PC-9 (cell line): ENCODE measurements at regions not wholly inside any gene's neighbourhood (a gene's known extent, or its start where the extent isn't known, plus 50 kb on each side); places are given as distances from the start of the nearest gene placed in this dataset.

Experiments
- BruUV-seq: library from RNA; stranded (reverse); fragments of 400-500 nt; replicated peaks from 2 replicates; lab custom pipeline; 2021; lab: Mats Ljungman, UMichigan
- CTCF ChIA-PET: fragments of 300-600 bp; sonication (Branson Sonifier 250); formaldehyde crosslinking; loops from one replicate; lab custom pipeline; 2022; ENCODE audit warnings: antibody characterized with exemption; lab: Charles Lee
- POLR2A ChIA-PET: fragments of 300-600 bp; sonication (Branson Sonifier 250); formaldehyde crosslinking; loops from one replicate; lab custom pipeline; 2022; ENCODE audit warnings: antibody characterized with exemption; ENCODE audit not compliant: unreplicated experiment; lab: Charles Lee
- DNase-seq, 2 experiments: peaks; one replicate each; pipeline versions ENCODE4 v3.0.0 to v3.0.0-alpha.2; 2015 to 2022; ENCODE audit warnings: mixed read lengths in 1 of 2
- H2AFZ ChIP-seq: fragments of 200-600 bp; sonication (generic); 2 replicates; pipeline ENCODE4 v1.8.1; 2017; ENCODE audit warnings: antibody characterized with exemption
- H3F3A ChIP-seq: fragments of 200-600 bp; sonication (generic); 2 replicates; pipeline ENCODE4 v1.8.1; 2017; ENCODE audit warnings: antibody characterized with exemption, mild to moderate bottlenecking, low read depth; ENCODE audit not compliant: insufficient read depth
- H3K27ac ChIP-seq: fragments of 200-600 bp; sonication (generic); 2 replicates; pipeline ENCODE4 v1.6.1; 2016; ENCODE audit warnings: mixed run types
- H3K27me3 ChIP-seq: fragments of 200-600 bp; sonication (generic); 2 replicates; pipeline ENCODE4 v1.6.1; 2016; ENCODE audit warnings: low read depth, mixed run types; ENCODE audit not compliant: insufficient read depth
- H3K36me3 ChIP-seq: fragments of 200-600 bp; sonication (generic); 2 replicates; pipeline ENCODE4 v1.6.1; 2016; ENCODE audit warnings: low read depth, mixed run types
- H3K4me1 ChIP-seq: fragments of 200-600 bp; sonication (generic); replicated peaks from 2 replicates; pipeline ENCODE4 v1.6.1; 2016; ENCODE audit warnings: mixed run types; ENCODE audit not compliant: insufficient read depth
- H3K4me2 ChIP-seq: fragments of 200-600 bp; sonication (generic); 2 replicates; pipeline ENCODE4 v1.6.1; 2017; ENCODE audit warnings: mixed run types
- H3K4me3 ChIP-seq: fragments of 200-600 bp; sonication (generic); 2 replicates; pipeline ENCODE4 v1.6.1; 2016; ENCODE audit warnings: mixed run types
- H3K79me2 ChIP-seq: fragments of 200-600 bp; sonication (generic); 2 replicates; pipeline ENCODE4 v1.6.1; 2017; ENCODE audit warnings: low read depth, mixed run types
- H3K9me2 ChIP-seq: fragments of 200-600 bp; sonication (generic); 2 replicates; pipeline ENCODE4 v1.8.1; 2017; ENCODE audit warnings: mild to moderate bottlenecking; ENCODE audit not compliant: insufficient read depth
- H3K9me3 ChIP-seq: fragments of 200-600 bp; sonication (generic); 2 replicates; pipeline ENCODE4 v1.8.1; 2016; ENCODE audit warnings: low read depth; ENCODE audit not compliant: insufficient read depth
- H4K20me1 ChIP-seq: fragments of 200-600 bp; sonication (generic); 2 replicates; pipeline ENCODE4 v1.8.1; 2017; ENCODE audit not compliant: insufficient read depth
- EZH2 ChIP-seq: fragments of 200-600 bp; sonication (generic); IDR thresholded peaks from 2 replicates; pipeline ENCODE4 v1.8.0; 2017; ENCODE audit warnings: antibody characterized with exemption, low read depth
- intact Hi-C: fragments of 100-400 bp; cut with micrococcal nuclease; formaldehyde crosslinking; loops from one replicate; pipeline ENCODE4 v1.10.0; 2022; ENCODE audit not compliant: unreplicated experiment
- TF ChIP-seq, protein P1 (sequence below): fragments of 200-600 bp; sonication (generic); conservative IDR thresholded peaks from 2 replicates; pipeline ENCODE4 v1.6.1; 2017; ENCODE audit warnings: mixed run types, antibody characterized with exemption, mild to moderate bottlenecking, moderate library complexity

DNA sequence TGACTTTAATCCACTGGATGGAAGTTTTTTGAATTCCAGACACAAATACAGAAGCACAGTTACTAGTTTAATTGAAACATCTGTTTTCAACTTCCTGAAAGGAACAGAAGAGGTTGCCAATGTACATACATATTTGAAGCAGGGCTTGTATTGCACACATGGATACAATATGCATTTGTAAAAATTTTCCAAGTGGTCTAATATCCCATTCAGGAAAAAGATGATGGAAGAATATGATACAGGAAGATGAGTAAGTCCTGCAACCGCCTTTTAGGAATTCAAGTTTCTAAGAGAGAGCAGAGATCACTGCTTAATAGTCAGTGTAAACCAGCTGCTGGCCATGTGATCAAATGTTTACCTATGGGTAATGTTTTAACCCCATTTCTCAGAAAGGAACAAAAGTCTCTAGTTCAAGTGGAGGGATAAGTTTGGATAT lies 265.4 kb downstream of the TRIB2 start:
- H3K4me3 ChIP-seq = no peak overlapping the region
- BruUV-seq = no TSS peak
- H4K20me1 ChIP-seq = no peaks in the 10 kb centered on the region
- H3K9me3 ChIP-seq = no peaks in the 10 kb centered on the region
- intact Hi-C loops = no loop called here
- H2AFZ ChIP-seq = no peak overlapping the region
- no peaks in the 10 kb centered on the region for H3K9me2 ChIP-seq
- ChIA-PET CTCF (interaction anchor here (0.6 kb wide), 1 partner anchor 10 kb away, joined by 3 read pairs; no protein-coding TSS in a partner anchor), POLR2A (no interaction called here)
- H3K27ac ChIP-seq = no peak overlapping the region
- H3K27me3 ChIP-seq = no peaks in the 10 kb centered on the region
- H3K36me3 ChIP-seq = no peaks in the 10 kb centered on the region
- TF ChIP-seq, protein P1, sequence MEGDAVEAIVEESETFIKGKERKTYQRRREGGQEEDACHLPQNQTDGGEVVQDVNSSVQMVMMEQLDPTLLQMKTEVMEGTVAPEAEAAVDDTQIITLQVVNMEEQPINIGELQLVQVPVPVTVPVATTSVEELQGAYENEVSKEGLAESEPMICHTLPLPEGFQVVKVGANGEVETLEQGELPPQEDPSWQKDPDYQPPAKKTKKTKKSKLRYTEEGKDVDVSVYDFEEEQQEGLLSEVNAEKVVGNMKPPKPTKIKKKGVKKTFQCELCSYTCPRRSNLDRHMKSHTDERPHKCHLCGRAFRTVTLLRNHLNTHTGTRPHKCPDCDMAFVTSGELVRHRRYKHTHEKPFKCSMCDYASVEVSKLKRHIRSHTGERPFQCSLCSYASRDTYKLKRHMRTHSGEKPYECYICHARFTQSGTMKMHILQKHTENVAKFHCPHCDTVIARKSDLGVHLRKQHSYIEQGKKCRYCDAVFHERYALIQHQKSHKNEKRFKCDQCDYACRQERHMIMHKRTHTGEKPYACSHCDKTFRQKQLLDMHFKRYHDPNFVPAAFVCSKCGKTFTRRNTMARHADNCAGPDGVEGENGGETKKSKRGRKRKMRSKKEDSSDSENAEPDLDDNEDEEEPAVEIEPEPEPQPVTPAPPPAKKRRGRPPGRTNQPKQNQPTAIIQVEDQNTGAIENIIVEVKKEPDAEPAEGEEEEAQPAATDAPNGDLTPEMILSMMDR = no peak
- no peak for TF ChIP-seq EZH2
- H3F3A ChIP-seq = no peaks in the 10 kb centered on the region
- no peak overlapping the region for H3K4me2 ChIP-seq
- H3K79me2 ChIP-seq = no peaks in the 10 kb centered on the region
- DNase-seq = no peak
- no peaks in the 10 kb centered on the region for H3K4me1 ChIP-seq

DNA sequence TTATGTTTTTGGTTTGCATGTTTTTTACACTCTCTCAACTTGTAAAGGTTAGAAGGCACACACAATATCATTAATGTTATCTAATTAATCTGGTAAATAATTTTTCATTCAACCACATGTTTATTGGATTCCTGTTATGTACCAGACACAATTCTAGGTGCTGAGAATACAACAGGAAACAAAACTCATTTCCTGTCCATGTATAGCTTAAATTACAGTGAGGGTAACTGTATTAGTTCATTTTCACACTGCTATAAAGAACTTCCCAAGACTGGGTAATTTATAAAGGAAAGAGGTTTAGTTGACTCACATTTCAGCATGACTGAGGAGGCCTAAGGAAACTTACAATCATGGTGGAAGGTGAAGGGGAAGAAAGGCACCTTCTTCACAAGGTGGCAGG lies 270.5 kb downstream of the TRIB2 start:
- ChIA-PET CTCF (no interaction called here), POLR2A (no interaction called here)
- Histone ChIP-seq H3K27me3 (no peaks in the 10 kb centered on the region), H3K9me2 (no peaks in the 10 kb centered on the region), H3K27ac (no peak overlapping the region), H3K4me2 (no peak overlapping the region), H3K4me1 (no peaks in the 10 kb centered on the region), H4K20me1 (no peaks in the 10 kb centered on the region), H2AFZ (no peak overlapping the region), H3K79me2 (no peaks in the 10 kb centered on the region), H3F3A (no peaks in the 10 kb centered on the region), H3K9me3 (no peaks in the 10 kb centered on the region), H3K36me3 (no peaks in the 10 kb centered on the region), H3K4me3 (no peak overlapping the region)
- TF ChIP-seq, protein P1 = no peak
- no peak for TF ChIP-seq EZH2
- no TSS peak for BruUV-seq
- intact Hi-C loops = no loop called here
- DNase-seq = no peak

DNA sequence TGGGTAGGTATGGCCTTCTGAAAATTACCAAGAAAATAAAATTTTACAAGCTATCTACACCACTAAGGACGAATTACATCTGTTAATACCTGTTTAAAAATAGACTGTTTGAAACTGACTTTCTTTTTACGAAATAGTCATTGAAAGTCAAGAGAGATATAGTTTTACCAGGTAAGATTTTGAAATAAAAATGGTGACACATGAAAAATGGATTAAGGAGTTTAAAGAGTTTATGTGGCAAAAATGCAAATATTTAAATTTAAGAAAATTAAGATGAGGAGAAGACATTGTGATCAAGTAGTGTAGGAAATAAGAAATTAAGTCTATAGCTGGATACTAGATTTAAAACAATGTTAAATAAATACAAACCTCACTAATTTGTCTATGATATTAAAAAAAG lies 271.5 kb downstream of the TRIB2 start:
- no peaks in the 10 kb centered on the region for H3K9me3 ChIP-seq
- intact Hi-C loops = no loop called here
- no TSS peak for BruUV-seq
- H3K4me2 ChIP-seq = no peak overlapping the region
- no peak overlapping the region for H2AFZ ChIP-seq
- no peaks in the 10 kb centered on the region for H3K9me2 ChIP-seq
- no peak overlapping the region for H3K4me3 ChIP-seq
- H3K4me1 ChIP-seq = no peaks in the 10 kb centered on the region
- H3K27me3 ChIP-seq = no peaks in the 10 kb centered on the region
- DNase-seq = no peak
- TF ChIP-seq, protein P1 = no peak
- TF ChIP-seq EZH2 = no peak
- H4K20me1 ChIP-seq = no peaks in the 10 kb centered on the region
- CTCF ChIA-PET = no interaction called here
- POLR2A ChIA-PET = no interaction called here
- no peaks in the 10 kb centered on the region for H3K36me3 ChIP-seq
- H3K79me2 ChIP-seq = no peaks in the 10 kb centered on the region
- H3F3A ChIP-seq = no peaks in the 10 kb centered on the region
- no peak overlapping the region for H3K27ac ChIP-seq
